NCI-H1092 treated with DMSO at 0.1 percent for 48 hours (cell line): ENCODE measurements at regions not wholly inside any gene's neighbourhood (a gene's known extent, or its start where the extent isn't known, plus 50 kb on each side); places are given as distances from the start of the nearest gene placed in this dataset.

Experiments used
- DNase-seq: peaks from one replicate; lab custom pipeline; 2025; lab: John Stamatoyannopoulos, UW

DNA sequence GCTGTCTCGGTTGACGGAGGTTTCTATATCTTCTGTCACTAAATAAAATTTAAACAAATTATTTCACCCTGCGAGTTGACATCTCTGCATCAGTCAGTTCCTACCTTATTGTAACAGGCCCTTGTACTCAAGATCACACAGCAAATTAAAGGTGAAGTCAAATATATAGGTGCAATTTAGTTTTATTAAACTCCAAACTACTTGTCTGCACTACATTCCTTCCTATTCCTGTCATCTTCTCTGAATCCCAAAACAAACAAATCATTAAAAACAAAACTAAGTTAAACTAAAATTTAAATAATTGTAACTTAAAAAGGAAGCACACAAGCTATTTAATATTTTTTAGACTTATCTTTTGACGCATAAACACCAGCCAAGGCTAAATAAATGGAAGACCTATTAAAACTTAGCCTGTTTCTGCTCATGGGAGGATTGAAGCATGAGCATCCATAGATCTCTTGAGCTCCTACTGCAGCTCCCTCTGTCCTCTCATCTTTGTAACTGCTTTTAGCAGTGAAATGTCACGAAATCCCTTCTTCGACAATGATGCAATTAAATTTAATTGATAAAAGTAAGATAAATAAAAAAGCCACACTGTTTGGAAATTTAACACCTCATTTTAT lies 1152.3 kb upstream of the GJE1 start:
- no peak for DNase-seq

DNA sequence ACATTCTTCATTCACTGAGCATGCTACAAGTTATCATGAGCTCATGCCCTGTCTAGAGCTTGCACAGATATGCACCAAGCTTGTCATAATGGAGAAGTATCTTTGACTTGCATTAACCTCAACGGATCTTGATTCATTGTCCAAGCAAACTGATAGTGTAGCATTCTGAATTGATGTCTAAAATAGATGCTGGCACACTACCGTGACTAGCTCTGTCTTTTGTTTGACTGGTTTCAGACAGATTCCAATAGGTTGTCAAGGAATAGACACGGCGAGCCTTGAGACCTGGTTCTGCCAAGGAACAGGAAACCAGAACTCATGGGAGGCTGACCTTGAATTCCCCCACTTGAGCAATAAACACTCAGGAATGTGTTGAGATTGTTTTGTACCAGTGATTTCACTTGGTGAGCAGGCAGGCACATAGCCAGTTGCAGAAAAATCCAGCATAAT lies 1153.1 kb upstream of the GJE1 start:
- DNase-seq, result no peak

DNA sequence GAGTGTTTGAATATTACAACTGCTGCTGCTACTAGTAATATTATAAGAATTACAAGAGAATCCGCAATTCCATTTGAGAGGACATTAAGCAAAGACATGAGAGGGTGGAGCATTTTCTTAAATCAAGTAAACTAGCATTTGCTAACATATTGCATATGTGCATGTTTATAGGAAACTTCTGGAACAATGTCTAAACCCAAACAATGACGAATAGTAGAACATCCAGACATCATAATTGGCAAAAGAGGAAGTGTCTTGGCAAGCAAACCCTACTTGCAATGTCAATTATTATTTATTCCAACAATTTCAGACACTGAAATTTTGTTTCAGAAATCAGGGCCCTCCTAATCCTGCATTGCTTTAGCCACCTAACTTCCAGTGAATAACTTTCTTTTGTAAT lies 1155.3 kb upstream of the GJE1 start:
- no peak for DNase-seq

DNA sequence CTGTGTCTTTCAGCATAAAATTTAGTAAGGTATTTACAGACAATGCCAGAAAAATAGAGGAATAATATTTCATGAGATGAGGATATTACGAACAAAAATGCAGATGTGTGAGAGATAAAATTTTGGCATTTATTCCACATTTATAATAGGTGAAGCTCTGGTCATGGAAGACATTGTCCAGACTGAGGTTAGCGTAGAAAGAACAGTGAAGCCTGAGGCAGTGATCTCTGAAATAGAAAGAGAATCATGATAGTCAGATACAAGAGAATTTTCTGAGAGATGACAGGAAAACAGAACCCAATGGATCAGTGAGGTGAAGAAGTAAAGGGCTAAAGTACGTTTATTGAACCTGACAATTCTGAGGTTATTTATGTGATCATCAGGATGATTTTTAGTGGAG lies 1155.9 kb upstream of the GJE1 start:
- DNase-seq, result no peak

DNA sequence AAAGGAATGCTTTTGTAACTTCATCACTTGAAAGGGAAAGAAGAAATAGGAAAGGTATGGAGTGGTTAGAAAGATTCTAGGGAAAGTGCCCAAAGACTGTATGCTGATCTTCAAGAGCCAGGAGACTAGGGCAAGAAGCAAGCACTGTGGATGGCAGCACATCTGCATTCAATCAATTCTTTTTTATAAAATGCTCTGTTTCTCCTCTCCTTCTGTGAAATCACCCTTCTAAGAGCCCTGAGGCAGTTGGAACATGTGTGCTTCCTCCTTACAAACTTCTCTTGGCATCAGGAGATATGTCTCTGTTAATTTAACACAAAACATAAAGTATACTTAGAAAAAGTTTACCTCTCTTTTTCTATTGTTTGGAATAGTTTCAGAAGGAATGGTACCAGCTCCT lies 1162.2 kb upstream of the GJE1 start:
- no peak for DNase-seq

DNA sequence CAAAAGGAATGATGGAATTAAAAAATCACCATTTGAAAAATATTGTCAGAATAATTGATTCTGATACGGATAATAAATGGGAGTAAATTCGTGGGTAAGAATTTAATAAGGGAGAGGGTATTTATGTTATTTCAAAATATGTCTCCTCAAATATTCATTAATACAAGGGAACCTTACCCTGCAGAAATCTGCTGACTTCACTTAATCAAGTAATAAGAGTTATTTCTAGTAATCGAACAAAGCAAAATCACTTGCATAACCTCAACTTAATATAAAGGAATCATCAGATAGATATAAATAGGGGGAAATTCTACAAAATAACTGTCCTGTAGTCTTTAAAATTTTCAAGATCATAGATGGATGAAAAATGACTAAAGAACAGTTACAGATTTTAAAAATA lies 1164.7 kb upstream of the GJE1 start:
- DNase-seq, result no peak

DNA sequence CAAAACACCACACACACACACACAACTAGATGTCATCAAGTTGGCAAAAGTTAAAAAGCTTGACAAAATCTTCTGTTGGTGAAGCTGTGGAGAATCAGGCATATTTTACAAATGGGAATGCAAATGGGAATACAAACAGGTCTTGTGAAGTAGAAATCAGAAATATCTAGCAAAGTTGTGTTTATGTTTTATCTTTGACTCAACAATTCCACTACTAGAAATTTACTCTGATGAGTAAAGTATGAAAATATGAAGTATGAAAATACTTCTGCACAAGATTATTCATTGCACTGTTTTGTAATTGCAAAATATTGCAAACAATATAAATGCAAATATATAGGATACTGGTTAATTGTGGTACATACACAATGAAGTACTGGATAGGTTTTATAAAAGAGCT lies 1166.0 kb upstream of the GJE1 start:
- no peak for DNase-seq

DNA sequence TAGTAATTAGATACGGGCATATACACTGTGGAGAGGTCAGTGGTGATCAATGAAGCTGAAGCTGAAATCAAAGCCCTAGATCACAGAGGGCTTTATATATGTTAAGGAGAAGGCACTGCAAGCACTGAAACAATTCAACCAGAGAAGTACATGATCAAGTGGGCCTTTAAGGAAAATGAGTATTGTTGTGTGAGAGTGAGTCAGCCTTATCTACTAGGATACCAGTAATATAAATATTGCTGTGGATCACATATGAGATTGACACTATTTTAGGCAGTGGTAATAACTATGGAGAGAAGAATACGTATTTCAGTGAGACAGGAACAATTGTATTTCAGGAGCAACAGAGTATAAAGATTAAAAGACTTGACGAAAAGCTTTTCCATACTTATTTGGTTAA lies 1172.2 kb upstream of the GJE1 start:
- no peak for DNase-seq

DNA sequence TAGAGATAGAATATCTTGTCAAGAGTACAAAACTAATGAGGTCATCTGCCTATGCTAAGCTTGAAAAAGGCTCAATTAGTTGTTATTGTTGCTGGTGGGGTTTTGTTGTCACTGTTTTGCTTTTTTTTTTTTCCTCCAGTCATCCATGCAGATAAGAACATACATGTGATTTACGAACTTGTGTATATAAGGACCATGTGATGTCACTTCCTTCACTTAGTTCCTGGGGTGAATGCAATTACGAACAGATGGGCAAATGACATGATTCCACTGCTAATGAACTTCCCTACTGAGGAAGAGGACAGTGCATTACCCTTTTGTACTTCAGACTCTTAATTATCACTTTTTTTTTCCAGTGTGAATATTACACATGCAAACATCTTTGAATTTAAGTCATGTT lies 1175.3 kb upstream of the GJE1 start:
- DNase-seq, result peak; percentile 52

DNA sequence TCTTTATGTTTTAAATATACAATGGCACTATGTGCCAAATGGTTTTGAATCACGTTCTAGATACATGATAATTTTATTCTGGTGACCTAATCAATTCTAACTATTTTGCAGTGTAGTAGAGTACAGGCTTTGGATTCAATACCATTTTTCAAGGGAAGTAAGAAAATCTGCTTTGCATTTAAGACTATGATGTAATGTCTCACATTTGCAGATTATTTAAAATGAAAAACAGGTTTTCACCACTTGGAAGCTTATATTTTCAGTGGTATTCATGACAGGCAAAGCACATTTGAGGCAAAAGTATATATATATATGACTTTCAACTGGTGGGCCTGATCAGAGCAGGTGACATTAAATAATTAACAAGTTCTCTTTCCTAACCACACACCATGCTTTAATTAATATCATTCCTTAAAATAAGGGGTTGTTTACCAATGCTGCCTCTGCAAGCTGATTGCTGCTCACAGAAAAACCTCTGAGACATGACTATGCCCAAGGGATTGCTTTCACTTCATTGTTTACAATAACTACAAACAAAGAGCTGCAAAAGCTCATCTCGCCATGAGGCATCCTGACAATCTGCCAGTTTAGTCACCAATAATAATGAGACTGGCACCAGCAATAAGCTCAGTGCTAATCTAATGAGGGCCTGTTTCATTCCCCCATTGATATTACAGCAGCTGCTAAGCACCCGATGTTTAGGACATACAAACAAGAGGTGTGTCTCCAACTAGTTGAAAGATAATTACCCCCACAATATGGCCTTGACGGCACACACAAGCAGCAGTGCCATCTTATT lies 1176.0 kb upstream of the GJE1 start:
- peak; percentile 75 for DNase-seq

DNA sequence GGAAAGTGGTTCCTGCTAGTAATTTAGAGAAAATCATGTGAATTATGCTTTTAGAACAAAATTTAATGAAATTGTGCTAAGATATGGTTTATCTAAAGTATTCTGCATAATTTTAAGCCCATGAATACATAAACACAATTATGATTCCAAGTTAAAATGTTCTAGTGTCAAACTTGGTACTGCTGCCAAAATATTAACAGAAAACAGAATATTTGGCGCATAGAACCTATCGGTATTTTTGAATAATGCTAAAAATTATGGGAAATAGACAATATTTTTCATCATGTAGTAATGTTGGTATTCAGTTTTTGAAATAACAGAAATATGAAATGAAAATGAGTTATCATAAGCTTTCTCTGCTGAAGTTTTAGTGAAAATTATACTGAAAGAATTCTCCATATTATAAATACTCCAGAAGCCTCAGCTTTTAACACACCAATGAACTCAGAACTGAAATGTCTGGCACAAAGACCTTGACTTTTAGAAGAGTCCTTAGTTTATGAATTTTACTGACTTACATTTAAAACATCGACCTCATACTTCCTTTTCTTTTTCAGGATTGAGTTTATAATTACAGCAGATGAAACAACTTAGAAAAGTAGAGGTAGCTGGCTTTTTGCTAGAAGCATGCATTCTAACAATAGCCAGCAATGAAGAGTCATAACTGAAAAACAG lies 1192.3 kb upstream of the GJE1 start:
- DNase-seq, result no peak

DNA sequence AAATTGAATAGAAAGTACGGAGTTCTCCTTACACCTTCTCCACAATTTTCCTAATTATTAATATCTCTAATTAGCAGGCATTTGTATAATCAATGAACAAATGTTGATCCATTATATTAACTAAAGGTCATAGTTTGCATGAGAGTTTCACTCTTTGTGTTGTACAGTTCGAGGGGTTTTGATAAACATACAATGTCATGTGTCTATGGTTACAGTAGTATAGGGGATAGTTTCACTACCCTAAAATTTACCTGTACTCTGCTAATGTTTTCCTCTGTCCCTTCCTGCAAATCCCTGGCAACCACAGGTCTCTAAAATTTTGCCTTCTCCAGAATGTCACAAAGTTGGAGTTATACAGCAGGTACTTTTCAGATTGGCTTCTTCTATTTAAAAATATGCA lies 1199.8 kb upstream of the GJE1 start:
- no peak for DNase-seq

DNA sequence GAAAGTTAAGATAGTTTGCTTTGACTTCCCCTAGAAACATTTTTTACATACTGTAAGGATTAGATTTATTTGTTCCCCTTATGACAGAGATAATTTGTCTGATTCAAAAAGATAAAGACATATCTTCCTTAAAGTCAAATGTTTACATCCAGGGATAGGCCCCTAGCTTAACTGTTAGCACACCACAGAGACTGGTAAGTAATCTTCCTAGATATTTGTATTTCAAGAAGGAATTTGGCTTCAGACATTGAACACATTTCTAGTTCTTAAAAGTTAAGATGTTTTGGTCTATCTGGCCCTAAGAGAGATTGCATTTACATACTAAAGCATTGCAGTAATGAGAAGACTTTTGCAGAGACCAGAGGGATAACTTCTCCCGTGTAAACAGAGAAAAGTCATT lies 1201.1 kb upstream of the GJE1 start:
- no peak for DNase-seq

DNA sequence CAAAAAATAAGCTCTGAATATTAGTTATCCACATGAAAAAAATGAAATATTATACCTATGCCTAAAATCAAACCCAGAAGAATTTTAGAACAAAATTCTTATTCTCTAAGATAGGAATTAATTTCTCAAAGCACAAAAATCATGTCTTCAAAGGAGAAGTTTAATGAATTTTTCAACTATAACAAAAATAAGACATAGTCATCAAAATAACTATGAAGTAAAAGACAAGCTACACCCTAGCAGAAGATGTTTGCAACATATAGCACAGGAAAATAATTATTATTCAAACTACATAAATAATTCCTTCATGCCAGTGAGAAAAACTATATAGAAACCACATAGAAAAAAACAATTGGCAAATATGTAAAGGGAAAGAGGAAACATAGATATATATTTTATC lies 1203.6 kb upstream of the GJE1 start:
- DNase-seq, result no peak

DNA sequence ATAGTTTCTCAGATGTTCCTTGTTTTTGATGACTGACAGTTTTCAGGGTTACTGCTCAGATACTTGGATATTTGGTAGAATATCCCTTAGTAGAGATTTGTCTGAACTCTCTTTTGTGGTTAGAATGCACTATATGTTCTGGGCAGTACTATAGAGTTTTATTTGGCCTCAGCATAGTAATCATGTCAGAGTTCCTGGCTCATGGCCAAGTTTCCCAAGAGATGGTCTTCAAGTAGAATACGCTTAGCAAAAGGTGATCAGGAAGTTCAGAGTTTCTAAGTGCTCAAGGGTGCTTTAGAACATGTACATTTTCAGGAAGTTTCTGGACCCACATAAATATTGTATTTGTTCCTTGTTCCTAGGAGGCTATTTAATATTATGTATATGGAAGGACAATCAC lies 1209.7 kb upstream of the GJE1 start:
- no peak for DNase-seq

DNA sequence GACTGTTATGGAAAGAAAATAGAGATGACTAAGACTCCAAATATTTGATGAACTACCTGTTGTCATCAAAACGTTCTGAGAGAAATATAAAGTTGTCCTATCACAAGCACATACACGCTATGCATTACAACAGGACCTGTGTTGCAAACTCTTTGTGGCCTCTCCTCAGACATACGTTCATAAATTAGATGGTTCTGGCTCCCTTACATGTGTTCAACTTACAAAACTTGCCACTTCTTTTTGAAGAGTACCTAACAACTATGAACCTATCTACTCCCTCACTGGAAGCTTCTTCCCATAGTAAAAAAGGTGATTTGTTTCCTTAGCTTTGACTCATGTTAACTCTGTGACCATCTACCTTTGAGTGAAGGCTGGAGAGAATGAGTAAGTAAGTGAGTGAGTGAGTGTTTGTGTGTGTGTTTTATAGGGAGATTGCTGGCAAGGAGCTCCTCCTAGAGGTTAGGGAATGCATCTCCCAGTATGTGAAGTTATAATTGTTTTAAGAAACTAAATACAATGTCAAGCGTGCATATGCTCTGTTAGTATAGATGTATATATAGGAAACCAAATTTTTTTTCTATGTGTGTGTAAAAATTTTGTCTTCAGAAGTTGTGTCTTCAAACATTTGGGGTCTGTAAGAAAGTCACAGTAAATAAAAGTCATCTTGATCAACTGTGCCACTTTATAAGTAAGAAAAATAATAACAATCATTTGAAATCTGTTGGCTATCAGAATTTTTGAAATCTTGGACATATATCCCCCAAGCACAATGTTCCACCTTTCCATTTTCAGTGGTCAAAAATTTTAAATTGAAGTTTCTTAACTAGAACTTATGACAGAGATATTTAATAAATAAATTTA lies 1211.1 kb upstream of the GJE1 start:
- peak; percentile 36 for DNase-seq

DNA sequence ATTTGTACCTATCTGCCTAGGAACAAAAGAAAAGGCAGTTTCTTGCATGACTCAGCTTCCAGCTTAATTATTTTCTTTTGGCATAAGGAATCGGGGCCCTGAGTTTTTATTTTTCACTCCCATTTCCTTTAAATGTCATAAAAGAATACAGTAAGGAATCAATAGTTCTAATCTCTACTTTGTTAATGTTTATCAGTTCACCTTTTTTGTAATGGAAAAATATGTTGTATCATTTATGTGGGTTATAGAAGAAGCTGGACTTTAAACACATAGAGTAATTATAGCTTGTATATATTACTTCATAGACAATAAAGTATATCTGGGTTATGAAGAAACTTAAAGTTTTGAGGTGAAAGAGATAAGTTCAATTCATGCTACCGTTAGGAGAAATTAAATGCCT lies 1214.8 kb upstream of the GJE1 start:
- no peak for DNase-seq

DNA sequence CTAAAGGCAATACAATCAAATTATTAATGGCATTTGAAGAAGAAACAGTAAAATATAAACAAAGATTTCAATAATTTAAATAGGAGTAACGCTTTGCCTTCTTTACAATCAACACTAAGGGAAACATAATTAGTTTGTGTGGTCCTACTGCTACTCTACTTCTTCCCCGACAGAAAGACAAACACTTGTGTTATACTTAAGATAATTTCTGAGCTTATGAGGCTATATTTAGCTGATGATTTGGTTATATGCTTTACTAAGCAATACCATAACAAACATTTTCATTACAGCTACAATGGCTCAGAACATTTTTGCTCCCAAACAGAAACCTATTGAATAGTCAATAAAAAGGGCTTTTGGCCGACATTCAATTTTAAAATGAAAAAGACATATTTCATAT lies 1217.2 kb upstream of the GJE1 start:
- DNase-seq, result peak; percentile 89

DNA sequence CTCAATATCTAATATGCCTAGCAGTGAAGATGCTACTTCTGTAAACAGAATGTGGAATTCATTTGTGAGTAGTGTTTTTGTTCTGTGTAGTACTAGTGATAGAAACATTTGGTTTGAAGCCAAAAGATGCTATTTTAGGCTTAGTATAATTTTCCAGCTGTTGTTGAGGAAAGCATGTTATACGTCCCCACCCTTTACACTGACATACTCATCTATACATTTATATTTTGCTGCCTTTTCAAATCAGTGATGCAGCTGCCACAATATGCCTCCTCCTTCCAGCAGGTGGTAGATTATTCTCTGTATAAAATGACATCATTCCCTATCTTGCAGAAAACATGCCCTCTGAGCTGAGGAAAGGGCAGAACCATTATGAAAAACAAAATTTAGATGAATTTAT lies 1217.6 kb upstream of the GJE1 start:
- peak; percentile 87 for DNase-seq

DNA sequence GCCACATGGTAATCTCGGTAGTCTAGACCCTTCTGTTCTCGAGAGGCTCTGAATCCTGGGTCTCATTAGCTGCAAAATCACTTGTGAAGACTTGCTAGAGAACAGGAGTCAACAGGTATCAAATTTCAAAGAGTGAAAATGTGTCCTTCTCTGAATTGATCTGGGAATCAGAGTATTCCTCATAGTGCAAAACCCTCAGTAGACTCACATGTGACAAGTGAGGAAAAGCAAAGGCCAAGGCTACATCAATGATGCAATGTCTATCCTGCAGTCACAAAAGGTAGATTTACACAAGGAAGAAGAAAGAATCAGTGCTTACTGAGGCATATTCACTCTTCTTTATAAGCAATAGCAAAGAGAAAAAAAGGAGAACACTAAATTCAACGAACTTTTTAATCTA lies 1220.0 kb upstream of the GJE1 start:
- no peak for DNase-seq

DNA sequence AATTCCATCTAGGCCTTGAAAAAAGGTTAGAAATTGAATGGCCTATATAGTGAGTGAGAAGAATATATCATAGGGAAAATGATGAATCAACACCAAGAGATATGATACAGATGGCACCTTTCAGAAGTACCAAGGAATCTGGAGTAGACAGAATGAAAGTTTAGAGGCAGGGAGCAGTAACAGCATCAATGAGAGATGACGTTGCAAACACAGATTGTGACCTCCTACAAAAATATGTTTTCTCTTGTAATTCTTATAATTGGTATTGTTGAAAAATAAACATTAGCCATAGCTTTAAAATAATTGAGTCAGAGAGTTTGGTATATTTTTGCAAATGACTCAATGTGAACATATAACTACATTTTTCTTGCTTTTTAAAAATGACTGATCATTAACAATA lies 1223.1 kb upstream of the GJE1 start:
- DNase-seq, result no peak

DNA sequence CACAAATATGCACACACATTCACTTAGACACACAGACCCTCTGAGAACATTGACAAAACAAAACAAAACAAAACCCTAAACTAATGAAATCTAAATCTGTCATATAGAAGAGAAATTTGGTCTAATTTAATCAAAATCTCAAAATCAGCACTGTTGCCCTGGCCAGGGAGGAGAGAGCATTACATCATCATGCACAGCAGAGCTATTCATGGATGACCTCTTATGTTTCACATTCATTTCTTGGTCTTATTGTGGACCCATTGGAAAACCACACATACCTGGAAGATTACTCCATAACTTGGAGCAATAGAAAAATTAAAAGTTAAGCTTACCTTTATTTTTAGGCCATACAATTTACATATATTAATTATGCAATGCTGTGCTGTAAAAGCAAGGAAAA lies 1223.6 kb upstream of the GJE1 start:
- DNase-seq, result no peak
